ENCODE measurements at regions not wholly inside any gene's neighbourhood (a gene's known extent, or its start where the extent isn't known, plus 50 kb on each side); places are given as distances from the start of the nearest gene placed in this dataset.

DNA sequence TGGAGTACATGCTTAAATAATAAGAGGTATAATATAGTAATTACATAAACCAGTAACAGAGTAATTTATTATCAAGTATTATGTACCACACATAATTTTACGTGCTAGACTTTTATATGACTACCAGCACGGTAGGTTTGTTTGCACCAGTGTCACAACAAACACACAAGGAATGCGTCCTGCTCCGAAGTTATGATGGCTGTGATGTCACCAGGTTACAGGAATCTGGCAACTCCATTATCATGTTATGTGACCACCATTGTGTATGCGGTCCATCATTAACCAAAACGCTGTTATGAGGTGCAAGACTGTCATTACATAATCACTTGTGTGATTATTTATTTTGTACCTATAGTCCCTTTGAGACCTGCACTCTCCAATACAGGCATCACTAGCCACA, 235.2 kb upstream of the PMEPA1 start:
- H3K4me1 ChIP-seq = no peaks in the 10 kb centered on the region
- no peak for DNase-seq (ENCODE audit: low spot score)
- H3K27me3 ChIP-seq = no peaks in the 10 kb centered on the region
- no peak overlapping the region for H3K4me3 ChIP-seq
- no peaks in the 10 kb centered on the region for H3K36me3 ChIP-seq
- TF ChIP-seq, protein P1, sequence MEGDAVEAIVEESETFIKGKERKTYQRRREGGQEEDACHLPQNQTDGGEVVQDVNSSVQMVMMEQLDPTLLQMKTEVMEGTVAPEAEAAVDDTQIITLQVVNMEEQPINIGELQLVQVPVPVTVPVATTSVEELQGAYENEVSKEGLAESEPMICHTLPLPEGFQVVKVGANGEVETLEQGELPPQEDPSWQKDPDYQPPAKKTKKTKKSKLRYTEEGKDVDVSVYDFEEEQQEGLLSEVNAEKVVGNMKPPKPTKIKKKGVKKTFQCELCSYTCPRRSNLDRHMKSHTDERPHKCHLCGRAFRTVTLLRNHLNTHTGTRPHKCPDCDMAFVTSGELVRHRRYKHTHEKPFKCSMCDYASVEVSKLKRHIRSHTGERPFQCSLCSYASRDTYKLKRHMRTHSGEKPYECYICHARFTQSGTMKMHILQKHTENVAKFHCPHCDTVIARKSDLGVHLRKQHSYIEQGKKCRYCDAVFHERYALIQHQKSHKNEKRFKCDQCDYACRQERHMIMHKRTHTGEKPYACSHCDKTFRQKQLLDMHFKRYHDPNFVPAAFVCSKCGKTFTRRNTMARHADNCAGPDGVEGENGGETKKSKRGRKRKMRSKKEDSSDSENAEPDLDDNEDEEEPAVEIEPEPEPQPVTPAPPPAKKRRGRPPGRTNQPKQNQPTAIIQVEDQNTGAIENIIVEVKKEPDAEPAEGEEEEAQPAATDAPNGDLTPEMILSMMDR (IDR thresholded peaks at IDR 0.05) = no peak
- H3K9me3 ChIP-seq = no peaks in the 10 kb centered on the region
- H3K27ac ChIP-seq = no peak overlapping the region

DNA sequence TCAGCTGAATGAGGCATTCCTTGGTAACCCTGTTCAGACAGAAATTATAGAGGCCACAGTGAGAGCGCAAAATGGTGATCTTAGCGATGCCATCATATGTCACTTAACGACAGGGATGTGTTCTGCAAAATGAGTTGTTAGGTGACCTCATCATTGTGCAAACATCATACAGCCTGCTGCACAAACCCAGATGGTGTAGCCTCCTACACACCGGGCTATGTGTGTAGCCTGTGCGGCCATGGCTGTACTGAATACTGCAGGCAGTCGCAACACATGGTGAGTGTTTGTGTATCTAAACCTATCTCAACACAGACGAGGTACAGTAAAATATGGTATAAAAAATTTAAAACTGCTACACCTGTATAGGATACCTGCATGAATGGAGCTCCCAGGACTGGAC, 234.1 kb upstream of the PMEPA1 start:
- TF ChIP-seq, protein P1 (IDR thresholded peaks at IDR 0.05) = no peak
- no peaks in the 10 kb centered on the region for H3K9me3 ChIP-seq

DNA sequence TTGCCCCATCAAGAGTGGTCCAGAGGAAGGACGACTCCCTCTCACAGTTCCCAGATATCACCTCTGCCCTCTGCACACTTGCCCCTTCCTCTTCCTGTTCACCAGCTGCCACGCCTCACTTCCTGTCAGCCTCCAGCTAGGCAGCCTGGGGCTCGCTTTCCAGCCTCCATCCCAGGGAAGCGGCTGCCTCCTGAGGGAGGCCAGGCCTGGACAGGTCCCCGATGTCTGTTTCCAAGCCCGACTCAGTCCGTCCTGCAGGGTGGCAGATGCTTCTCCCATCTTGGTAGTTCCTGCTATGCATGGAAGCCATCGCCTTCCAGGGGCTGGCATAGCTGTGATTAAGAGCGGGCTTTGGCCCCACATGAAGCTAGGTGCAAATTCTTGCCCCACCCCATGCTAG, 233.5 kb upstream of the PMEPA1 start:
- no peak overlapping the region for H3K27ac ChIP-seq
- no peaks in the 10 kb centered on the region for H3K9me3 ChIP-seq
- H3K27me3 ChIP-seq = no peaks in the 10 kb centered on the region
- H3K36me3 ChIP-seq = no peaks in the 10 kb centered on the region
- TF ChIP-seq, protein P1 (IDR thresholded peaks at IDR 0.05) = no peak
- peaks cover 0 to 2% of the 10 kb centered on the region in 2 donors for H3K4me1 ChIP-seq
- no peak for DNase-seq (ENCODE audit: low spot score)
- no peak overlapping the region for H3K4me3 ChIP-seq

More for the DNA sequence above, 234.1 kb upstream of the PMEPA1 start:
- H3K4me3 ChIP-seq = no peak overlapping the region
- no peak for DNase-seq (ENCODE audit: low spot score)
- no peak overlapping the region for H3K27ac ChIP-seq
- H3K4me1 ChIP-seq = no peaks in the 10 kb centered on the region
- no peaks in the 10 kb centered on the region for H3K27me3 ChIP-seq
- H3K36me3 ChIP-seq = no peaks in the 10 kb centered on the region

DNA sequence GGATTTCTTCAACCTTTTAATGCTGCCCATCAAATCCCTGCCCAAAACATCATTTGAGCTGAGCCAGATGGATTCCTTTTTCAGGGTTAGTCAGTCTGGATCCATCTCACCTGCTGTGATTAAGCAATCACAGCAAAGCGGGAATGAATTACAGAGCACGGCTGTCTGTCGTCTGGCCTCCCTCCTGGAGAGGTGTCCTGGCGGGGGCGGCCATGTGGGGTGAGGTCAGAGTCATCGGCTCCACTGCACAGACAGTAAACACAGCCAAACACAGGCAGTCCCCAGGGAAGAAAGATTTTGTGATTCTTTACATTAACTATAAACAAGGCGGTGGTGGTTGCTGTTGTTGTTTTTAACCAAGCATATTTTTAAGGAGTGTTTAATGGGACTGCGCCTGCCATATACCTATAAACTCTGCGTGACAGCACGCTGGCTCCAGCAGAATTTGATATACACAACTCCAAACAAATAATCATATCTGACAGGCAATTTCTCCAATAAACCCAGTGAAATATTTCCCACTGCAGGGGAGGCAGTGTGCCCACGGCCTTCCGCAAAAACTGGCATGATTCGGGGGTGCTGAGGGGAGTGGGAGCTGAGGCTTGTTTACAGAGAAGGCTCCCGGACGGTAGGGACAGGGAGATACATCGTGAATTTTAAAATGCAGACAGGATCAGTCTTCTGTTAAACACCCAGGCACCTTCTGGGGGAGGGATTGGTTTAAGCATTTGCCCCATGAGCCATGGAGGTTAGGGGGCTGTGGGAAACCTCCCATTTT, 232.0 kb upstream of the PMEPA1 start:
- Histone ChIP-seq H3K9me3 (no peaks in the 10 kb centered on the region), H3K27ac (no peak overlapping the region)

DNA sequence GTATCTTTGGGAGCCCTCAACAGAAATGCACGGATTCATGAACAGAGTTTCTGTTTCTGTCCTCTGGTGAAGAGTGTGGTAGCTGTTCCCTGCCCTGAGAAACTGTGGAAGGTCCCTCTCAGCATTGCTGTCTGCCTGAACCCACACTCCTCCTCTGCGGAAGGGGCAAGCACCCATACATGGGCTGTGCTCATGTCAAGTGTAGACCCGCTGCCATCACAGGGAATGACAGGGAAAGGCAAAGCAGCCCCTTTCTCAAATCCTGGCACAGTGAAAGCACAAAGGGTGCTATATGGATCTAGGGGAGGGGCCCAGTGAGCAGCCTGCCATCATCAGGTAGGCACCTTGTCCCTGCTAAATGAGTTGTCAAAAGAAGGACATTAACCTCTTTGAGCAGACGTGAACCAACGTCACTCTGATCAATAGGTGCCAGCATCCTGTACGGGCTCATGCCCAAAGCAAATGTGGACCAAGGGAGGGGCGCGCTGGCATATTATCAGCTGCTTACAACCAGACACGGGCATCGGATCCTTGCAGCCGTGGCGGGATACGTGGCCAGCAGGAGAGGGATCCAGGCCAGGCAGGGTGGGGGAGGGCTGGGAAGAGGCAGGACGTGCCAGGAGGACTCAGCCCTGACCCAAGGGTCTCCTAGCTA, 231.2 kb upstream of the PMEPA1 start:
- TF ChIP-seq, protein P1 (IDR thresholded peaks at IDR 0.05) = no peak
- no peaks in the 10 kb centered on the region for H3K27me3 ChIP-seq
- peaks cover 0 to 10% of the 10 kb centered on the region in 2 donors for H3K4me1 ChIP-seq
- no peak overlapping the region for H3K27ac ChIP-seq
- H3K36me3 ChIP-seq = no peaks in the 10 kb centered on the region
- DNase-seq (ENCODE audit: low spot score) = no peak
- no peaks in the 10 kb centered on the region for H3K9me3 ChIP-seq
- no peak overlapping the region for H3K4me3 ChIP-seq

More for the DNA sequence above, 232.0 kb upstream of the PMEPA1 start:
- Histone ChIP-seq H3K4me1 (peaks cover 0 to 10% of the 10 kb centered on the region in 2 donors), H3K4me3 (no peak overlapping the region), H3K36me3 (no peaks in the 10 kb centered on the region), H3K27me3 (no peaks in the 10 kb centered on the region)
- DNase-seq (ENCODE audit: low spot score) = no peak
- TF ChIP-seq, protein P1 (IDR thresholded peaks at IDR 0.05) = no peak
